ENCODE measurements at regions not wholly inside any gene's neighbourhood (a gene's known extent, or its start where the extent isn't known, plus 50 kb on each side); places are given as distances from the start of the nearest gene placed in this dataset.

- no peak for TF ChIP-seq RBFOX2 (IDR thresholded peaks at IDR 0.05; ENCODE audit: low read depth, low read length)
- no peak for TF ChIP-seq PHB2 (IDR thresholded peaks at IDR 0.05; ENCODE audit: low read depth)
- no peak for TF ChIP-seq HNRNPL (IDR thresholded peaks at IDR 0.05; ENCODE audit: low read depth, low read length)
- no peak for TF ChIP-seq ZNF347 (CRISPR knock-in tag; IDR thresholded peaks at IDR 0.05; ENCODE audit: low read depth)
- TF ChIP-seq SUPT5H (IDR thresholded peaks at IDR 0.05), result no peak
- no peak for TF ChIP-seq GTF2F1 (IDR thresholded peaks at IDR 0.05; ENCODE audit: low read depth, low read length)
- no peak for TF ChIP-seq NFIC (IDR thresholded peaks at IDR 0.05)
- no peak for TF ChIP-seq NKRF (IDR thresholded peaks at IDR 0.05; ENCODE audit: borderline replicate concordance)
These were observed 317.7 kb upstream of the TLE3 start (continued) for GRCh38 chr15:70415398-70415797.

- H4K20me1 ChIP-seq (replicated peaks; ENCODE audit: control insufficient read depth, insufficient read depth, low read length), result no peaks in the 10 kb centered on the region
- intact Hi-C loops (cut with micrococcal nuclease), result no loop called here
- no peak for FAIRE-seq
- H3K79me2 ChIP-seq (ENCODE audit: control insufficient read depth, insufficient read depth, low read length), result no peaks in the 10 kb centered on the region
- H3K4me2 ChIP-seq (ENCODE audit: insufficient read depth, low read length), result no peak overlapping the region
- no peaks in the 10 kb centered on the region for H3K9me1 ChIP-seq (ENCODE audit: control insufficient read depth, insufficient read depth, low read length)
- ChIA-PET POLR2A (no interaction called here), CTCF (ENCODE audit: low intra/inter-chr PET ratio) (no interaction called here)
- WGBS (ENCODE audit: insufficient coverage, low coverage, missing lambda C conversion rate), result 10% methylated on average over 5 of the region's 5 CpGs
- no peaks in the 10 kb centered on the region for H3K9me3 ChIP-seq (replicated peaks; ENCODE audit: control insufficient read depth, insufficient read depth, low read depth, low read length)
- H3K9ac ChIP-seq (ENCODE audit: insufficient read depth in 1 of 2, low read depth in 2 of 2, low read length in 2 of 2), result no peak overlapping the region
- H3K36me3 ChIP-seq (ENCODE audit: control insufficient read depth, insufficient read depth, low read length), result no peaks in the 10 kb centered on the region
- no peak for ATAC-seq
- peaks cover 0 to 3% of the 10 kb centered on the region in 2 experiments; a peak in 2 of 5 replicates for H3K4me1 ChIP-seq (replicated peaks in 1 of 2; ENCODE audit: control insufficient read depth in 2 of 2, insufficient read depth in 2 of 2, low read length in 2 of 2)
- no TSS peak for BruUV-seq (replicated peaks)
- in situ Hi-C loops (cut with MboI), result no loop called here
- no peak overlapping the region for H3K27ac ChIP-seq (ENCODE audit: extremely low read depth, low read depth, low read length)
- no peak overlapping the region for H3K4me3 ChIP-seq
- no peak for DNase-seq (ENCODE audit: extremely low read depth in 1 of 4, low spot score in 3 of 4)
- H3K27me3 ChIP-seq (ENCODE audit: control insufficient read depth in 2 of 2, insufficient read depth in 2 of 2, low read length in 2 of 2), result peaks cover 45 to 65% of the 10 kb centered on the region in 2 experiments
- no peak overlapping the region for H2AFZ ChIP-seq (ENCODE audit: low read depth, low read length)
- TF ChIP-seq CREB3L1 (IDR thresholded peaks at IDR 0.05; ENCODE audit: borderline replicate concordance, low read depth) (no peak), PRDM10 (IDR thresholded peaks at IDR 0.05; ENCODE audit: partially characterized antibody) (no peak), CBX5 (IDR thresholded peaks at IDR 0.05; ENCODE audit: borderline replicate concordance, low read depth) (no peak), LARP7 (IDR thresholded peaks at IDR 0.05) (no peak), MCM7 (IDR thresholded peaks at IDR 0.05) (no peak), TRIM24 (IDR thresholded peaks at IDR 0.05) (no peak), ZNF347 (CRISPR knock-in tag; IDR thresholded peaks at IDR 0.05; ENCODE audit: low read depth) (no peak), FOXK2 (conservative IDR thresholded peaks at IDR 0.05 in 1 of 2, IDR thresholded peaks at IDR 0.05 in 1 of 2; ENCODE audit: low read depth in 2 of 2) (no peak), ZNF644 (tag; IDR thresholded peaks at IDR 0.05; ENCODE audit: low read depth) (no peak), ARNT (IDR thresholded peaks at IDR 0.05) (no peak), ZNF253 (CRISPR knock-in tag; conservative IDR thresholded peaks at IDR 0.05) (no peak), ZNF212 (CRISPR knock-in tag; IDR thresholded peaks at IDR 0.05) (no peak)
These were observed 316.9 kb upstream of the TLE3 start for GRCh38 chr15:70414626-70415025.
